A204.1 (cell line): ENCODE measurements at regions not wholly inside any gene's neighbourhood (a gene's known extent, or its start where the extent isn't known, plus 50 kb on each side); places are given as distances from the start of the nearest gene placed in this dataset.
A peak's percentile ranks its signal among the peaks of the same experiment; 100 is the strongest.
"Not testable (repeated sequence)": the region's sequence is repeated elsewhere in the genome, so short reads cannot be mapped to it uniquely, and the experiment has no call there.

Experiments
- FAIRE-seq: peaks from 2 replicates; lab custom pipeline; 2012; peaks lifted over from hg19 to GRCh38; lab: Jason Lieb, UNC

DNA sequence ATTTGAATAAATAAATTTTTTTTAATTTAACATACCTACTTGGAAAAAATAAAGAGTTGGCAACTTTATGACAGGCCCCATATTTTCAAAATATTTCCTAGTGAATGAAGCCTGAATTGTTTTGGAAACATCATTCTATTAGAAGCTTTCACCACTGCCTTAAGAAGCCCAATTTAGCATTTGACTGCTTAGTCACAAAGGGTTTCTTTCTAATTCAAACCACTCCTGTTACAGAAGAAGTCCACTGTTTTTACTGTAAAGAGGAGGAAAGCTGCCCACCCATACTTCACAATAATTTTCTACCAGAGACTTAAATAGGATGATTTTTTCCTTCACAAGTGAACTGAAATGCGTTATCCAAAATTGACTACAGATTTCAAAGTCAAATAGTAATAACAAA, 534.6 kb upstream of the PTBP2 start:
- FAIRE-seq, result no peak

GRCh38 chr1:96191165-96191564, 530.4 kb upstream of the PTBP2 start:
- FAIRE-seq, result no peak

- FAIRE-seq, result no peak
Observed at GRCh38 chr1:96206451-96206850, 515.1 kb upstream of the PTBP2 start.

- FAIRE-seq, result no peak
Observed at GRCh38 chr1:96207936-96208335, 513.6 kb upstream of the PTBP2 start.

DNA sequence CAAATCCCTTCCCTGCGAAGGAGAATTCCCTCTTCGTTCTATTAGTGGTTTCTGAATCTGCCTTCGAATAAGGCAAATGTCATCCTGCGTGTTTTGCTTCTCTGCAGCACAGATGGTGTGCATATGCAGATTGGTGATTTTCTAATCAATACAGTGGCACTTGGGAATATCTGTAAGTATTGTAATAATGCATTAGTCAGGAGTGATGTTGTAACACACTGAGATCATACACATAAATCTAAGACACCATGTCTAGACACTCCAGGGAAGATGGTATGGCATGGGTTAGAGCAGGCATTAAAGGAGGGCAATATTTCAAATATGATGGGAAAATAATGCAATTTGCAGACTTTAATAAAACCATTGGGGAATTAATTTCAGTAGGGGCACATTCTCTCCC, 513.2 kb upstream of the PTBP2 start:
- no peak for FAIRE-seq

- FAIRE-seq, result no peak
Observed at GRCh38 chr1:96210054-96210453, 511.5 kb upstream of the PTBP2 start.

- FAIRE-seq, result no peak
Observed at GRCh38 chr1:96211202-96211601, 510.4 kb upstream of the PTBP2 start.

DNA sequence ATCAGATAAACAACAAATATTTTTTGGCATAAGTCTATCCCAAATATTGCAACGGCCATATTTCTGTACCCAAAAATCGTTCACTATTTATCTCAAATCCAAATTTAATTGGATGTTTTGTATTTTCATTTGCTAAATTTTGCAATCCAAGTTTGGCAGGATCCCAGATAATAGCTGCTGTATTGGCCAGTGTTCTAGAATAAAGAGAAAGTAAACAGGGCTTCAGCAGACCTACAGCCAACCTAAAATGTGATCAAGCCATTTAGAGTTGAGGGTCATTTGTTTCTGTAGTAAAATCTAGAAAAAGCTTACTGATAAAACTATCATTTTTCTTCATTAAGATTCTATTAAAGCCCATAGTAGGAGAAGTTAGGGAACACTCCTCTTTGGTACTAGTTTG, 506.6 kb upstream of the PTBP2 start:
- FAIRE-seq, result no peak

DNA sequence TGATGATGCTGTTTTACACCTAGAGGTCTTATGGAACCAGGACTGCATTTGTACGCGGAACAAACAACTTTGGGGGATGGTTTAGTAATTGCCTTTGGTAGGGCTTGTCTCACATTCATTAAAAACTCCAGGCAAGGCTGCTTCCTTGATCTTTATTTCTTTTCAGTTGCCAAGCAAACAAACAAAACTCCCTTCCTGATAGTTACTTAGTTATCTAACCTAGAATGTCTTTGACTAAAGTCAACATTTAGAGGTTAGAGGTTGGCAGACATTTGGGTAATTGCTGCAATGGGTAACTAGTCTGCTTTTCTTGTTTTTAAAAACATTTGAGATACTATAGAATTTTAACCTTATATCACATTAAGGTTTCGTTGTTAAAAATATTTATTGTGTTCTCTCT, 500.9 kb upstream of the PTBP2 start:
- no peak for FAIRE-seq

DNA sequence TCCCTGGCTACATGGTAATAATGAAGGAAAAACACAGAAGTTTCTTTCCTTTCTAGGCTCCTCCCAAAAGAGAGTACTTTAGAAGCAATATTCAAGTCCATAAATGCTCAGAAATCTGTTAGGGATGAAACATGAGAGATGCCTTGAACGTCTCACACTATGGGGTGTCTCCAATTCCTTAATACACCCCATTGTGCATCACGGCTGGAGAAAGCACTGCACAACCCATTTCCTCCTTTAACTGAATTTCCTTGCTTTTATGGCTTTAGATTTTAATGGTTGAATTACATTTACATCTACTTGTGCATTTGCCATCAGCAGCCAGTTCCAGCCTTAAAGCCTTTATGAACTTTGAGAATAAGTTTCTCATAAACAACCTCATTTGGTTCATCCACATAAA, 498.9 kb upstream of the PTBP2 start:
- no peak for FAIRE-seq

GRCh38 chr1:96224229-96224628, 497.4 kb upstream of the PTBP2 start:
- not testable (repeated sequence) for FAIRE-seq

GRCh38 chr1:96233422-96233821, 488.2 kb upstream of the PTBP2 start:
- FAIRE-seq, result no peak

DNA sequence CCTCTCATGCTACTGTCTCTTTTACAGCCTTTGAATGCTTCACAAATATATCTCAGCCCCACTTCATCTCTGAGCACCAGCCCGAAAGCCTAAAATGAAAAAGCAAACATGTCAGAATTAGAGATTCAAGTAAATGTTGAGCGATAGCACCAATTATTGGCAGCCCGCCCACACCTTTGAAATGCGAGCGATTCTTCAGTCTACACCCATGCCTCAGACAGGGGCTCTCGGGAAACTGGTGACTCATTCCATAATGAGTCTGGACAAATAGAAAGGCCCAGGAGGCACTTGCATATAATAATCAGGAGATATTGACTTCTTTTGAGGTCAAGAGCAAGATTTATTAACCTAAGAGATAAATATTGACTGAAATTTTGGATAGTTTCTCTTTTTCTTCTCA, 487.3 kb upstream of the PTBP2 start:
- FAIRE-seq, result no peak

- FAIRE-seq, result peak; percentile 49
Observed at GRCh38 chr1:96236156-96236739, 485.3 kb upstream of the PTBP2 start.

GRCh38 chr1:96238426-96238825, 483.2 kb upstream of the PTBP2 start:
- no peak for FAIRE-seq

DNA sequence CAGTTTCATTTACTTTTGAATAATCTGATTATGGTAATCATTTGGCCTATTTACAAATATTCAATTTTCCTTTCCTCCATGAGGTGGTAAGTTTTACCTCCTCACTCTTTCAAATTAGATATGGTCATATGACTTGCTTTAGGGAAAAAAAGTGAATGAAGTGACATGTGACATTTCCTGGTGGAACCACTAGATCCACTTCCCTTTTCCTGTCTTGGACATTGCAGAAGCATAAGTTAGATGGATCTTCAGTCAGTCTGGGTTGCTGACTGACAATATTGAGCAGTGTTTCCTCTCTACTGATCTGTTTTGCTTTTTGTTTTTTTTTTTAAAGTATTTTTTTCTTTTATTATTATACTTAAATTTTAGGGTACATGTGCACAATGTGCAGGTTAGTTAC, 481.1 kb upstream of the PTBP2 start:
- no peak for FAIRE-seq

GRCh38 chr1:96253246-96254035, 468.1 kb upstream of the PTBP2 start:
- no peak for FAIRE-seq

GRCh38 chr1:96256130-96256790, 465.3 kb upstream of the PTBP2 start:
- no peak for FAIRE-seq

- no peak for FAIRE-seq
Observed at GRCh38 chr1:96259399-96259798, 462.2 kb upstream of the PTBP2 start.

DNA sequence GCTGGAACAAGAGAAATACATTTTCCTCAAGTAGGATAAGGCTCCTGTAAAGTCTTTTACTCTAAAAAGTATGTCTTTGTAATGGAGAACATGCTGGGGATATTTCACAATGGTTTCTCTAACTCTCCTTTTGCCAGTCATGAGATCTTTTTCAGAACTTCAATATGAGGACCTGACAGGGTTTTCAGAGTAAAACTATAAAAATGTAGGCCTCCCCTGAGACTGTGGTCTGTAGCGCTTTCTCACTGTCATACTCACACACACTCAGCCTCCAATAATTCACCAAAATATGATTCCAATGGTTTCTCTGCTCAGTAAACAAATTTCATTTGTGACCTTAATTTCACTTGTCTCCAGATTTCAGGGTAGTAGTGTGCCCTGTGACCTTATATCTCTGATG, 440.1 kb upstream of the PTBP2 start:
- FAIRE-seq, result no peak

DNA sequence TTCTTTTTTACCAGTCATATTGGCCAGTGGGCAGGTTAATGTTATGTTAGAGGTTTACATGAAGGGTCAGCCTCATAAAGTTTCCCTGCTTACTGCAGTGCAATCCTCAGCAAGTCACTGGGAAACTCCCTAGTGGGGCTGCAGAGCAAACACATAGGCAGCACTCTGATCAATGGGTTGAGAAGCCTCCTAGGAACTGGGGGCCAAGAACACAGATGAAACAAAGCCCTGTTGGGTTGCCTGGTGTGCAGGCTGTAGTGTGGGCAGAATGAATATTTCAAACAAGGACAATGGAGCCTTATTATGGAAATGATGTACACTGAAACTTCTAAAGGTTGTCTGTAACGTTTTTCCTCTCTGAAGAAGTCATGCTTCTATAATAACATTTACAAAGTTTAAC, 431.6 kb upstream of the PTBP2 start:
- no peak for FAIRE-seq

DNA sequence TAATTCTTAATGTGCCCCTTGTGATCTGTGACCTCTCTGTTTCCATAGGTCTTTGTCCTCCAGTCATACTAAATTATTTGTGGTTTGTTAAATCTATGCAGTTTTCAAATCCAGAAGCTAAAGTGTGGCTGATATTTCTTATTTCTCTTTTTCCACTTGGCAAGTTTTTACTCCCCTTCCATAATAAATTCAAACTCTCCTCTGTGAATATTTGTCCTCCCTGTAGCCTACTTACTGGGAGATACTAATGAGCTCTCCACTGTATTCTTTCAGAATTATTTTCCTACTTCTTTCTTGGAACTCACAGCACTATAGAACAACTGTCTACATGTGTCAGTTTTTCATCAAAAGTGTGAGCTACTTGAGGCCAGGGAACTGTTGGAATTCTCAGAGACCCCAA, 430.8 kb upstream of the PTBP2 start:
- no peak for FAIRE-seq

GRCh38 chr1:96291468-96291867, 430.1 kb upstream of the PTBP2 start:
- no peak for FAIRE-seq

- FAIRE-seq, result no peak
Observed at GRCh38 chr1:96292141-96292540, 429.4 kb upstream of the PTBP2 start.
